Body of pancreas (tissue), 4 donors: ENCODE measurements at regions not wholly inside any gene's neighbourhood (a gene's known extent, or its start where the extent isn't known, plus 50 kb on each side); places are given as distances from the start of the nearest gene placed in this dataset.
"Not testable (repeated sequence)": the region's sequence is repeated elsewhere in the genome, so short reads cannot be mapped to it uniquely, and the experiment has no call there.

Experiments
- CTCF ChIP-seq, 7 experiments: fragments of 450-650 bp in 4 of 7; fragments of 200-600 bp in 3 of 7; sonication (generic) in 3 of 7; IDR thresholded peaks; one replicate each; pipeline ENCODE4 v1.5.1; 2016 to 2019; ENCODE audit warnings: antibody characterized with exemption in 7 of 7
- POLR2A ChIP-seq, 3 donors: fragments of 450-650 bp; IDR thresholded peaks; one replicate each; pipeline ENCODE4 v1.6.1; 2016; ENCODE audit warnings: antibody characterized with exemption in 3 of 3, mild to moderate bottlenecking in 2 of 3

- TF ChIP-seq CTCF, POLR2A (IDR thresholded peaks at IDR 0.05): not testable (repeated sequence)
Observed at GRCh38 chr3:194904999-194905398, 219.3 kb downstream of the FAM43A start.
